GM12873 (cell line): ENCODE measurements at regions not wholly inside any gene's neighbourhood (a gene's known extent, or its start where the extent isn't known, plus 50 kb on each side); places are given as distances from the start of the nearest gene placed in this dataset.

ENCODE experiments used
- TF ChIP-seq, protein P1 (sequence below): IDR thresholded peaks from 2 replicates; pipeline ENCODE4 v1.5.1; 2012; ENCODE audit warnings: low read depth, mild to moderate bottlenecking, moderate library complexity, low read length, control low read depth; ENCODE audit not compliant: insufficient read depth; ENCODE audit errors: missing control alignments

DNA sequence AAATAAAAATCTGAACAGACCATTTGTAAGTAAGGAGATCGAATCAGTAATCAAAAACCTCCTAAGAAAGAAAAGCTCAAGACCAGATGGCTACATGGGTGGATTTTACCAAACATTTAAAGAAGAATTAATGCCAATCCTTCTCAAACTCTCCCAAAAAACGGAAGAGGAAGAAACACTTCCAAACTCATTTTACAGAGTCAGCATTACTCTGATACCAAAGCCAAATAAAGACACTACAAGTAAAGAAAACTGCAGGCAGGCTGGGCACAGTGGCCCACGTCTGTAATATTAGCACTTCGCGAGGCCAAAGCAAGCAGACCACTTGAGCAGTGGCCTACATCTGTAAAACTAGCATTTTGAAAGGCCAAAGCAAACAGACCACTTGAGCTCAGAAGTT lies 159.8 kb downstream of the DPY19L2 start:
- TF ChIP-seq, protein P1, sequence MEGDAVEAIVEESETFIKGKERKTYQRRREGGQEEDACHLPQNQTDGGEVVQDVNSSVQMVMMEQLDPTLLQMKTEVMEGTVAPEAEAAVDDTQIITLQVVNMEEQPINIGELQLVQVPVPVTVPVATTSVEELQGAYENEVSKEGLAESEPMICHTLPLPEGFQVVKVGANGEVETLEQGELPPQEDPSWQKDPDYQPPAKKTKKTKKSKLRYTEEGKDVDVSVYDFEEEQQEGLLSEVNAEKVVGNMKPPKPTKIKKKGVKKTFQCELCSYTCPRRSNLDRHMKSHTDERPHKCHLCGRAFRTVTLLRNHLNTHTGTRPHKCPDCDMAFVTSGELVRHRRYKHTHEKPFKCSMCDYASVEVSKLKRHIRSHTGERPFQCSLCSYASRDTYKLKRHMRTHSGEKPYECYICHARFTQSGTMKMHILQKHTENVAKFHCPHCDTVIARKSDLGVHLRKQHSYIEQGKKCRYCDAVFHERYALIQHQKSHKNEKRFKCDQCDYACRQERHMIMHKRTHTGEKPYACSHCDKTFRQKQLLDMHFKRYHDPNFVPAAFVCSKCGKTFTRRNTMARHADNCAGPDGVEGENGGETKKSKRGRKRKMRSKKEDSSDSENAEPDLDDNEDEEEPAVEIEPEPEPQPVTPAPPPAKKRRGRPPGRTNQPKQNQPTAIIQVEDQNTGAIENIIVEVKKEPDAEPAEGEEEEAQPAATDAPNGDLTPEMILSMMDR: no peak

DNA sequence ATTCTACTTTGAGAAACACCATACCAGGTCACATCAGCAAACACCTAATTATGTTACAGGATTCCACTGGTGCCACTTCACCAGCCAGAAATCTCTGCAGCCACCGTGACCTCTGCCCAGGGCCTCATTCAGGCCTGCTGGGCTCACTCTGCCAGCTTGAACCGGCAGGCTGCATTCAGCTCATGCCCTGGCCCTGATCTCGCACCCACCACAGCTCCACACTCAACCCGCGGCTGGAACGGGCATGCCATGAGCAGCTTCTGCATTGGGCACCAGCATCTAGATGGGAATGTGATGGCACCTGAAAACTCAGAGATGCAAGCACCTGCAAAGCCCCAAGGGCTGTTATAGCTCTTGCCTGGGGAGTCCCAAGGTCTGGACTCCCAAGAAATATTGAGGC lies 168.7 kb downstream of the DPY19L2 start:
- TF ChIP-seq, protein P1: no peak

DNA sequence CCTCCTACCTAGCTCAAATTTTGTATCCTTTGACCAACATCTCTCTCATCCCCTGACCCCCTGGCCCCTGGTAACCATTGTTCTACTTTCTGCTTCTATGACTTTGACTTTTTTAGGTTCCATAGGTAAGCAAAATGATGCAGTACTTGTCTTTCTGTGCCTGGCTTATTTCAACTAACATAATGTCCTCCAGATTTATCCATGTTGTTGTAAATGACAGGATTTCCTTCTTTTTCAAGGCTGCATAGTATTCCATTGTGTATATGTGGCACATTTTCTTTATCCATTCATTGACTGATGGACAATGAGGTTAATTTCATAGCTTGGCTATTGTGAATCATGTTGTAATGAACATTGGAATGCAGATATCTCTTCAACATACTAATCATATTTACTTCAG lies 170.1 kb downstream of the DPY19L2 start:
- TF ChIP-seq, protein P1: no peak

DNA sequence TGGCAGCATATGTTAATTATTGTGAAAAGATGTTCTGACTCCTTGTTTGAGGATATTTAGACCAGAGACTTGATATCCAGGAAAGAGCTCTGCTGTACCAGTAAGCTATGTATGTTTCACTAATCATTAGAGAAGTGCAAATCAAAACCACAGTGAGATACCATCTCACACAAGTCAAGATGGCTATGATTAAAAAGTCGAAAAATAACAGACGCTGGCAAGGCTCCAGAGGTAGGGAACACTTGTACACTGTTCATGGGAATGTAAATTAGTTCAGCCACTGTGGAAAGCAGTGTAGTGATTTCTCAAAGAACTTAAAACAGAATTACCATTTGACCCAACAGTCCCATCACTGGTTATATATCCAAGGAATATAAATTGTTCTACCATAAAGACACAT lies 171.6 kb downstream of the DPY19L2 start:
- TF ChIP-seq, protein P1: no peak

DNA sequence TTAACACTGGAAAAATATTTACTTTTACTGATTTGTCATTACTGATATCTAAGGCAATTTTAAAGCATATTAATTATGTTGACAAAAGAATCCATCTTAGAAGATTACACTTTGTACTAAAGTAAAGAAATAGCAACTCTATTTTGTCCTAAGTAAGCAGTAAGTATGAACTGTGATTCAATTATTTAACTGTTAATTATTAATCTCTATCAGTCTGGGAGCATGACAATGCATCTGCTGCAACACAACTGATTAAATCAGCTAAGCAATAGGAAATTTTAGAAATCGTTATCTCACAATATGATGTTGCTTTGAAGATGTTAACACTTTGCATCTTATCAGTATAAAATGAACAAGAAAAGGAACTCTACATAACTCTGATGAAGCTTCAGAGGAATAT lies 172.3 kb downstream of the DPY19L2 start:
- TF ChIP-seq, protein P1: no peak

DNA sequence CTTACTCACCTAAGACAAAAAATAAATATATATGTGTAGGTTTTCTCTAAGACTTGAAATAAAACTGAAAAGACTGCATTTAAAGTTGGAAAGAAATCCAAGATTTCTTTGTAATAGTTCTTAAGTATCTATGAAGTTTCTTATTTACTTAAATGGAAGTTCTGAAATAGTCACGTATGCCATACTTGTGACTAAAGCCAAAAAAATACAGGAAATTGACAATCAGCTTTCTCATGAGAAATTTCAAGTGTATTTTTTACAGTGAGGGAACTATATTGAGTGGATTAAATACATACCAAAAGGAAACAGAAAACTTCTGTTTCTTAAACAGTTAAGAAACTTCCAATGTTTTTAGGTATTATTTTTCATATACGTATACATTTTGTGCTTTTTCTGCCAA lies 188.1 kb downstream of the DPY19L2 start:
- TF ChIP-seq, protein P1: no peak

DNA sequence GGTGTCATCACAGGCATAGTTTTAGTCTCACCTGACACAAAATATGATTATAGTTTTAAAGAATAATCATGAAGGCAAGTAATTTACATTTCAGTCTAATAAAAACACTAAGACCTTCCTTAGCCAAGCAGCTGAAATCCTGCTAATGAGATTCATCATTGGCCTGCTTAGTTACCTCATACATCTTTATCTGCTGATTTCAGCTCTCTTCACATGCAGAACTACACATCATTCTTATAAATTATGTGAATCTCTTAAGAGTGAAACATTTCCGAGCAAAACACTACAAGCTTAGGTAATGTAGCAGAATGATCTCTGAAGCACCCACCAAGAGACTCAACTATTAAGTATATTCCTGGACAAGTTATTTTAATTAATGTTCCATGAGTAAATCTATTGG lies 198.1 kb downstream of the DPY19L2 start:
- TF ChIP-seq, protein P1: no peak
